ENCODE measurements at regions not wholly inside any gene's neighbourhood (a gene's known extent, or its start where the extent isn't known, plus 50 kb on each side); places are given as distances from the start of the nearest gene placed in this dataset.

- TF ChIP-seq JUND (IDR thresholded peaks at IDR 0.05) (no peak), MAX (IDR thresholded peaks at IDR 0.05) (no peak), CEBPB (IDR thresholded peaks at IDR 0.05; ENCODE audit: low read depth) (no peak), ZFX (IDR thresholded peaks at IDR 0.05) (no peak)
- ATAC-seq (no peak), DNase-seq (ENCODE audit: low read depth, low spot score) (no peak)
These were observed 102.0 kb upstream of the PIEZO2 start for GRCh38 chr18:11251229-11251890.

DNA sequence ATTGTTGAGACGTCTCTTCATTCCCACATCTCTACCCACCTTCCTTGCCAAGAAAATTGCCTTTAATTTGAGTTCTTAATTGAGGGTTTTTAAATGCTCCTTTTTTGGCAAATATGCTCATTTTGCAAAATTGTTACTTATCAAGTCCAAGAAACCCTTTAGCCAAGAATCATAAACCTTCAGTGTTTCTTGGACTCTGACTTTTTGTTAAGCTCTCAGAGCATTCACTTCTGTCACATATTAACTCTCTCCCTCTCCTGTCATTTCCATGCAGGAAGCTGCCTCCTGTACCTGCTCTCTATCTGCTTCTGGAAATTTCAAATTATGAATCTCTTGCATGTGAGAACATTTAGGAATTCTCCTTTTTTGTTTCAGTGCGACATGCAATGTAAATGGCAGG lies 100.0 kb upstream of the PIEZO2 start:
- Histone ChIP-seq H4K20me1 (ENCODE audit: insufficient read depth) (no peaks in the 10 kb centered on the region), H3K27ac (ENCODE audit: low read depth, low read length) (no peak overlapping the region), H3K79me2 (ENCODE audit: insufficient read depth, low read length) (no peaks in the 10 kb centered on the region), H3K9me3 (ENCODE audit: control insufficient read depth in 1 of 2, insufficient read depth in 1 of 2, low read depth in 1 of 2, low read length in 2 of 2) (no peaks in the 10 kb centered on the region), H2AFZ (ENCODE audit: low read depth, low read length, poor library complexity, severe bottlenecking) (no peak overlapping the region), H3K4me3 (replicated peaks in 1 of 2; ENCODE audit: low read depth in 1 of 2, low read length in 2 of 2) (no peak overlapping the region), H3K27me3 (ENCODE audit: insufficient read depth, low read length) (peaks cover 7% of the 10 kb centered on the region; the same call in 1 of the 2 replicates), H3K4me2 (ENCODE audit: low read length) (no peak overlapping the region), H3K9me2 (ENCODE audit: insufficient read depth) (no peaks in the 10 kb centered on the region), H3K4me1 (ENCODE audit: control insufficient read depth in 1 of 2, insufficient read depth in 2 of 2, low read length in 2 of 2) (no peaks in the 10 kb centered on the region), H3K36me3 (ENCODE audit: control insufficient read depth in 1 of 2, insufficient read depth in 2 of 2, low read length in 2 of 2) (no peaks in the 10 kb centered on the region), H3K9ac (ENCODE audit: low read length) (no peak overlapping the region)
- BruUV-seq (replicated peaks): no TSS peak
- POLR2A ChIA-PET: no interaction called here
- CTCF ChIA-PET: no interaction called here
- no peak for ATAC-seq
- RAD21 ChIA-PET (ENCODE audit: low non-redundant PET in 1 of 2, low total read pairs in 2 of 2, uncharacterized antibody in 2 of 2, unreplicated experiment in 2 of 2): no interaction called here
- intact Hi-C loops (cut with micrococcal nuclease): no loop called here
- DNase-seq (ENCODE audit: low read depth, low spot score): no peak
- TF ChIP-seq JUND (IDR thresholded peaks at IDR 0.05) (no peak), POLR2A (IDR thresholded peaks at IDR 0.05; ENCODE audit: borderline replicate concordance, extremely low read depth, insufficient read depth, insufficient read length) (no peak), MAX (IDR thresholded peaks at IDR 0.05) (no peak), POLR2AphosphoS5 (IDR thresholded peaks at IDR 0.05; ENCODE audit: low read depth, low read length) (no peak), CEBPB (IDR thresholded peaks at IDR 0.05; ENCODE audit: low read depth) (no peak), EZH2 (IDR thresholded peaks at IDR 0.05) (no peak), REST (IDR thresholded peaks at IDR 0.05; ENCODE audit: low read depth) (no peak), ELF1 (IDR thresholded peaks at IDR 0.05; ENCODE audit: borderline replicate concordance, low read depth) (no peak), FOSL1 (IDR thresholded peaks at IDR 0.05; ENCODE audit: low read depth) (no peak), EGR1 (IDR thresholded peaks at IDR 0.05; ENCODE audit: low read depth) (no peak), TCF7L2 (IDR thresholded peaks at IDR 0.05; ENCODE audit: borderline replicate concordance, extremely low read depth, insufficient read depth, insufficient read length) (no peak), YY1 (IDR thresholded peaks at IDR 0.05; ENCODE audit: extremely low read depth, insufficient replicate concordance, low read depth, low read length) (no peak), SRF (IDR thresholded peaks at IDR 0.05; ENCODE audit: low read depth) (no peak)
- TF ChIP-seq, protein P1, sequence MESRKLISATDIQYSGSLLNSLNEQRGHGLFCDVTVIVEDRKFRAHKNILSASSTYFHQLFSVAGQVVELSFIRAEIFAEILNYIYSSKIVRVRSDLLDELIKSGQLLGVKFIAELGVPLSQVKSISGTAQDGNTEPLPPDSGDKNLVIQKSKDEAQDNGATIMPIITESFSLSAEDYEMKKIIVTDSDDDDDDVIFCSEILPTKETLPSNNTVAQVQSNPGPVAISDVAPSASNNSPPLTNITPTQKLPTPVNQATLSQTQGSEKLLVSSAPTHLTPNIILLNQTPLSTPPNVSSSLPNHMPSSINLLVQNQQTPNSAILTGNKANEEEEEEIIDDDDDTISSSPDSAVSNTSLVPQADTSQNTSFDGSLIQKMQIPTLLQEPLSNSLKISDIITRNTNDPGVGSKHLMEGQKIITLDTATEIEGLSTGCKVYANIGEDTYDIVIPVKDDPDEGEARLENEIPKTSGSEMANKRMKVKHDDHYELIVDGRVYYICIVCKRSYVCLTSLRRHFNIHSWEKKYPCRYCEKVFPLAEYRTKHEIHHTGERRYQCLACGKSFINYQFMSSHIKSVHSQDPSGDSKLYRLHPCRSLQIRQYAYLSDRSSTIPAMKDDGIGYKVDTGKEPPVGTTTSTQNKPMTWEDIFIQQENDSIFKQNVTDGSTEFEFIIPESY (IDR thresholded peaks at IDR 0.05; ENCODE audit: extremely low read depth, insufficient replicate concordance, low read length): no peak

More at GRCh38 chr18:11251229-11251890, 102.0 kb upstream of the PIEZO2 start:
- no peaks in the 10 kb centered on the region for H3K36me3 ChIP-seq (ENCODE audit: control insufficient read depth in 1 of 2, insufficient read depth in 2 of 2, low read length in 2 of 2)
- H3K4me2 ChIP-seq (ENCODE audit: low read length): no peak overlapping the region
- H3K27ac ChIP-seq (ENCODE audit: low read depth, low read length): no peak overlapping the region
- no peaks in the 10 kb centered on the region for H3K9me3 ChIP-seq (ENCODE audit: control insufficient read depth in 1 of 2, insufficient read depth in 1 of 2, low read depth in 1 of 2, low read length in 2 of 2)
- ChIA-PET CTCF (no interaction called here), RAD21 (ENCODE audit: low non-redundant PET in 1 of 2, low total read pairs in 2 of 2, uncharacterized antibody in 2 of 2, unreplicated experiment in 2 of 2) (no interaction called here), POLR2A (no interaction called here)
- H3K4me3 ChIP-seq (replicated peaks in 1 of 2; ENCODE audit: low read depth in 1 of 2, low read length in 2 of 2): no peak overlapping the region
- no peaks in the 10 kb centered on the region for H3K4me1 ChIP-seq (ENCODE audit: control insufficient read depth in 1 of 2, insufficient read depth in 2 of 2, low read length in 2 of 2)
- BruUV-seq (replicated peaks): no TSS peak
- no peaks in the 10 kb centered on the region for H3K9me2 ChIP-seq (ENCODE audit: insufficient read depth)
- H2AFZ ChIP-seq (ENCODE audit: low read depth, low read length, poor library complexity, severe bottlenecking): no peak overlapping the region
- H4K20me1 ChIP-seq (ENCODE audit: insufficient read depth): no peaks in the 10 kb centered on the region
- H3K9ac ChIP-seq (ENCODE audit: low read length): no peak overlapping the region
- intact Hi-C loops (cut with micrococcal nuclease): no loop called here
- H3K79me2 ChIP-seq (ENCODE audit: insufficient read depth, low read length): no peaks in the 10 kb centered on the region
- H3K27me3 ChIP-seq (ENCODE audit: insufficient read depth, low read length): peaks cover 7% of the 10 kb centered on the region; the same call in 1 of the 2 replicates

All from HCT116 (cell line).